Body of pancreas (tissue), 4 donors: ENCODE measurements at regions not wholly inside any gene's neighbourhood (a gene's known extent, or its start where the extent isn't known, plus 50 kb on each side); places are given as distances from the start of the nearest gene placed in this dataset.

Source experiments
- ATAC-seq: fragments of 150-250 bp; one replicate; pipeline ENCODE4 v1.9.1; 2016
- DNase-seq, 4 donors: peaks; one replicate each; pipeline ENCODE4 v3.0.0-alpha.2; 2019
- H3K27ac ChIP-seq, 4 donors: fragments of 200-600 bp; sonication (generic); 1 replicate in 3 of 4; 2 replicates in 1 of 4; pipeline versions ENCODE4 v1.5.1 to v1.6.1; 2016 to 2019; ENCODE audit warnings: mild to moderate bottlenecking in 1 of 4, mixed read lengths in 1 of 4, moderate library complexity in 1 of 4
- H3K27me3 ChIP-seq, 2 donors: fragments of 200-600 bp; sonication (generic); one replicate each; pipeline ENCODE4 v1.6.0; 2016; ENCODE audit warnings: mild to moderate bottlenecking in 1 of 2
- H3K36me3 ChIP-seq, 2 donors: fragments of 200-600 bp; sonication (generic); replicated peaks in 1 of 2; 2 replicates each; pipeline ENCODE4 v1.5.1; 2016; ENCODE audit warnings: low read depth in 2 of 2; ENCODE audit not compliant: insufficient read depth in 1 of 2
- H3K4me1 ChIP-seq: fragments of 200-600 bp; sonication (generic); one replicate; pipeline ENCODE4 v1.6.0; 2016
- H3K4me3 ChIP-seq, 2 donors: fragments of 200-600 bp; sonication (generic); 1 replicate in 1 of 2; 2 replicates in 1 of 2; pipeline ENCODE4 v1.5.1; 2016 to 2019
- H3K9me3 ChIP-seq, 3 donors: fragments of 200-600 bp; sonication (generic); 1 replicate in 2 of 3; 2 replicates in 1 of 3; pipeline ENCODE4 v1.5.1; 2016
- CTCF ChIP-seq, 7 experiments: fragments of 450-650 bp in 4 of 7; fragments of 200-600 bp in 3 of 7; sonication (generic) in 3 of 7; IDR thresholded peaks; one replicate each; pipeline ENCODE4 v1.5.1; 2016 to 2019; ENCODE audit warnings: antibody characterized with exemption in 7 of 7
- POLR2A ChIP-seq, 3 donors: fragments of 450-650 bp; IDR thresholded peaks; one replicate each; pipeline ENCODE4 v1.6.1; 2016; ENCODE audit warnings: antibody characterized with exemption in 3 of 3, mild to moderate bottlenecking in 2 of 3
- WGBS, 2 donors: methylation state at CpG; one replicate each; pipeline ENCODE4 v1.1.5; 2017; 5-methylcytosine and 5-hydroxymethylcytosine counted together
- intact Hi-C: fragments of 100-400 bp; cut with DNase I; formaldehyde crosslinking; loops from one replicate; pipeline ENCODE4 v1.15.1; 2023

GRCh38 chr5:106028314-106028713 lies 1642.4 kb downstream of the EFNA5 start:
- no peak overlapping the region for H3K27ac ChIP-seq
- no peak overlapping the region for H3K4me3 ChIP-seq
- DNase-seq (no peak), ATAC-seq (no peak)
- intact Hi-C loops = no loop called here
- no peaks in the 10 kb centered on the region for H3K27me3 ChIP-seq
- no peaks in the 10 kb centered on the region for H3K36me3 ChIP-seq
- WGBS, 2 donors = 62 to 63% methylated on average over 3 of the region's 3 CpGs
- no peaks in the 10 kb centered on the region for H3K4me1 ChIP-seq
- no peak for TF ChIP-seq POLR2A (IDR thresholded peaks at IDR 0.05)
- no peak for TF ChIP-seq CTCF (IDR thresholded peaks at IDR 0.05)
- no peaks in the 10 kb centered on the region for H3K9me3 ChIP-seq

- 74 to 88% methylated on average over 1 of the region's 1 CpG for WGBS, 2 donors
- no peak overlapping the region for H3K4me3 ChIP-seq
- no peaks in the 10 kb centered on the region for H3K27me3 ChIP-seq
- intact Hi-C loops = no loop called here
- H3K9me3 ChIP-seq = no peaks in the 10 kb centered on the region
- H3K27ac ChIP-seq = no peak overlapping the region
- DNase-seq = no peak
- TF ChIP-seq CTCF (IDR thresholded peaks at IDR 0.05) = no peak
- TF ChIP-seq POLR2A (IDR thresholded peaks at IDR 0.05) = no peak
- no peak for ATAC-seq
- no peaks in the 10 kb centered on the region for H3K36me3 ChIP-seq
- H3K4me1 ChIP-seq = no peaks in the 10 kb centered on the region
These were observed 1649.8 kb downstream of the EFNA5 start for GRCh38 chr5:106020894-106021293.

- H3K36me3 ChIP-seq = no peaks in the 10 kb centered on the region
- ATAC-seq = no peak
- TF ChIP-seq POLR2A (IDR thresholded peaks at IDR 0.05) (no peak), CTCF (IDR thresholded peaks at IDR 0.05) (no peak)
- H3K27me3 ChIP-seq = no peaks in the 10 kb centered on the region
- no peak overlapping the region for H3K4me3 ChIP-seq
- H3K9me3 ChIP-seq = no peaks in the 10 kb centered on the region
- no peaks in the 10 kb centered on the region for H3K4me1 ChIP-seq
- intact Hi-C loops = no loop called here
- DNase-seq = no peak
- no peak overlapping the region for H3K27ac ChIP-seq
These were observed 1651.5 kb downstream of the EFNA5 start for GRCh38 chr5:106019261-106019660.

GRCh38 chr5:106017243-106017857 lies 1653.4 kb downstream of the EFNA5 start:
- TF ChIP-seq POLR2A (IDR thresholded peaks at IDR 0.05) = no peak
- TF ChIP-seq CTCF (IDR thresholded peaks at IDR 0.05) = no peak
- 22 to 37% methylated on average over 1 of the region's 1 CpG for WGBS, 2 donors

GRCh38 chr5:106014262-106014661 lies 1656.5 kb downstream of the EFNA5 start:
- Histone ChIP-seq H3K27me3 (no peaks in the 10 kb centered on the region), H3K36me3 (no peaks in the 10 kb centered on the region), H3K4me1 (no peaks in the 10 kb centered on the region), H3K27ac (no peak overlapping the region), H3K9me3 (no peaks in the 10 kb centered on the region), H3K4me3 (no peak overlapping the region)
- DNase-seq (no peak), ATAC-seq (no peak)
- TF ChIP-seq POLR2A (IDR thresholded peaks at IDR 0.05) (no peak), CTCF (IDR thresholded peaks at IDR 0.05) (no peak)
- intact Hi-C loops = no loop called here

More at GRCh38 chr5:106017243-106017857, 1653.4 kb downstream of the EFNA5 start:
- H3K27ac ChIP-seq = no peak overlapping the region
- no peak overlapping the region for H3K4me3 ChIP-seq
- no peaks in the 10 kb centered on the region for H3K27me3 ChIP-seq
- DNase-seq (no peak), ATAC-seq (no peak)
- intact Hi-C loops = no loop called here
- H3K9me3 ChIP-seq = no peaks in the 10 kb centered on the region
- H3K36me3 ChIP-seq = no peaks in the 10 kb centered on the region
- no peaks in the 10 kb centered on the region for H3K4me1 ChIP-seq
